NCI-H2227 (cell line): ENCODE measurements at regions not wholly inside any gene's neighbourhood (a gene's known extent, or its start where the extent isn't known, plus 50 kb on each side); places are given as distances from the start of the nearest gene placed in this dataset.

Source experiments
- DNase-seq: peaks from one replicate; lab custom pipeline; 2025; ENCODE audit not compliant: unreplicated experiment; lab: John Stamatoyannopoulos, UW

DNA sequence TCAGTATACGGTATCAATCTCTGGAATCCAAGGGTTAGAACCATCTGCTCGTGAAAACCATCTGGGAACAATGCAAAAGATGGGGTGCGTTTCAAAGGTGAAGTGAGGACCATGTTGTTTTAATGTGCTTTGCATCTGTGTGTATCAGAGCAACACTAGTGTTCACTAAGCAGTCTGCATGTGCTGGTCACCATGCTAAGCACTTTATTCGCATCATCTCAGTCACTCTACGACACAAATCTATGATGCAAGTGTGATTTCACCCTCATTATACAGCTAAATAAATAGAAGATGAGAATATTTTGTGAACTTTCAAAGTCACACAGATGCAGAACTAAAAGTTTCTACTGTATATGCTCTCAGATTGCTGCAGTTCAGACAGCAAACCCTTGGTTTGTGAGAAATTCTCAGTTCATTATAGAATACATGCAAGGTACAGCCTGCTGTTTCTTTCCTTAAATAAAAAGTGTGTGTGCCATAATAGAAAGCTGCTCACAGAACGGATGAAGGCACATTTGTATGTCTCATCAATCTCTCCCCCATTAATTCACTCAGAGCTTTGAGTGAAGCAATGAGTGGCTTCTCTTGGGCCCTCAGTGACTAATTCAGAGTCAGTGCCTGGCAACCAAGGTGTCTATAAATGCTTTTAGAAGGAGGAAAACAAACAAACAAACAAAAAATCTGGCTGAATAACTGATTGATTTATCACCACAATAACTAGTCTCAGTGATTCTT is 652.8 kb upstream of the SOX11 start:
- no peak for DNase-seq

DNA sequence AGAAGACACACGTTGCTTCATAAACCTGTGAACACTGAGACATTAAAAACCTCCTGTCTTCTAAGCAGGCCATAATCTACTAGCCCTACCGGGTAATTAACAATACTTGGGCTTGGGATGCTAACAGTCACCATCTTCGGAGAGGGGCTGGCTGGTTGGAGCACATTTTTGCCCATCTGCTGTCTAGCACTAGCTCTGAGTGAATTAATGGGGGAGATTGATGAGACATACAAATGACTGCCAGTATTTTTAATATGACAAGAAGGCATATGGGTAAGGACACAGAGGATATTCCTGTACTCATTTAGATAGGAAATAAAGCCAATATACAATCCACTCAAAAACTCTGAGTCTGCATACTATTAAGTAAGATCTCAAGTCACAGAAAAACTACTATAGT is 651.6 kb upstream of the SOX11 start:
- DNase-seq, result no peak

DNA sequence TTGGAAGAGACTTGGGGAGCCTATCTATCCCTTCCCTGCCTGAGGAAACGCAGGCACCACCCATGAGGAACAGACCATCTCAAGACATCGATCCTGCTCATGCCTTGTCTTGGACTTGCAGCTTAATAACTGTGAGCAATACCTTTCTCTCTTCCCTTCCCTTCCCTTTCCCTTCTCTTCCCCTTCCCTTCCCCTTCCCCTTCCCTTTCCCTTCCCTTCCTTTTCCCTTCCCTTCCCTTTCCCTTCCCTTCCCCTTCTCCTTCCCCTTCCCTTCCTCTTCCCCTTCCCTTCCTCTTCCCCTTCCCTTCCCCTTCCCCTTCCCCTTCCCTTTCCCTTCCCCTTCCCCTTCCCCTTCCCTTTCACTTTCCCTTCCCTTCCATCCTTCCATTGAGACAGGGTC is 650.7 kb upstream of the SOX11 start:
- DNase-seq, result no peak

DNA sequence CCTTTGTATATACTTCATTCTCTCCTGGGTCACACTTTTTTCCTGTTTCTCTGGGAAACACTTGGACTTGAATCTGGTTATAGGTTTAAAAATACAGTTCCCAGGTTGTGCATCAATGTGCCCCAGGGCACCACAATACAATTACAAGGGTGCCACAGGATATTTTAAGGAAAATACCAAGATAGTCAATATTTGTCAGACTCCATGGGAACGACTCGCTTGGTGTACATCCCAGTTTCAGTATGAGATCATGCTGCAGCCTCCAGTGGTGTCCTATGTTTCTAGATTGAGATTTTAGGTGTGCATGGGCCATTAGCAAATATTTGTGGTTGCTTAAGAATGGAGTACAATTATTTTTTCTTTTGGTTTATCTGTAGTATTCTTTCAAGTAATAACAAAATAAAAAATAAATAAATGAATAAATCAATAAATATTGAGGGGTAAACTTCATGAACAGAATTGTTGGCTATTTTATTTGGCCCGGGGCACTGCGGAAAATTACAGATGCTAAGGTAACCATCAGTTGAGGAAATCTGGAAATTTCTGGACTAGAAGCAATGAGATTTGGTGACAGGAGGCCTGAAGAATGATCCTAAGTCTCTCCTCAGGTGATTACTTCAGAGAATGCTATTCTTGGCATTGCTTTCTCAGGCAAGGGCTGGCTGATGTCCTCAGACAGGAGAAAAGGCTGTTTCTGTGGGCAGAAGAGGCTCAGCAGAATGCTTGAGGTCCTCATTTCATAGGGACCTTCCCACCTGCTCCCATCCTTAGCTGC is 649.3 kb upstream of the SOX11 start:
- DNase-seq, result no peak

DNA sequence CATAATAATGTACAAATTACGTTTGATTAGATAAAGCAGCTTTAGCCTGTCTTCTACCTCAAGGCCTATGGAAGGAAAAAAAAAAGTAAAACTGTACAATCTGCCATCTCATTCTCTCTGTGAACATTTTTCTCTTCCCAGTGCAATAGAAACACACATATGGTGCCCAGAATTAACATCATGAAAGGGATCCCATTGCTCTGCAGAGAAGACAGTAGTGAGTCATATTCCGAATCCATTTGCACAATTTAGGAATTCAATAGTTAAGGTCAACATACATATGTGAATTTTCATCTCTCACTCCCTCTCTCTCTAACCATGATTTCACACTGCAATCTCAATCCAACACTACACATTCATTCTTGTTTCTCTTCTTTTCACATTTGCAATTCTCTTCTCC is 640.9 kb upstream of the SOX11 start:
- no peak for DNase-seq

DNA sequence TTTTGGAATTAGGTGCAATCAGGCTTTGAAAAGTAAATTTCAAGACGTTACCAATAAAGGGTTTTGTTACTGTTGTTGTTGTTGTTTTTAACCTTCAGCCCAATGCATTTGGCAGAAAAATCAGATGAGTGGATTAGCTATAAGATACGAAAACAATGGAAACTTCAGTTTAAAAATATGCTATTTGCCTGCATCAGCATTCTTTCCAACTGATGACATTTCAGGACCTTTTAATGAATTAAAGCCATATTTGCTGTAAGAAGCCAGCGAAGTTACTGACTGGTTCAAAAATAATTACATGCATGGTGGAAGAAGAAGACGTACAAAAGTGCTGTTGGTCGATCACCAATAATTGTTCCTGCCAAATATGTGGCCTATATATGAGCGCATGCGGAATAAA is 639.3 kb upstream of the SOX11 start:
- no peak for DNase-seq

DNA sequence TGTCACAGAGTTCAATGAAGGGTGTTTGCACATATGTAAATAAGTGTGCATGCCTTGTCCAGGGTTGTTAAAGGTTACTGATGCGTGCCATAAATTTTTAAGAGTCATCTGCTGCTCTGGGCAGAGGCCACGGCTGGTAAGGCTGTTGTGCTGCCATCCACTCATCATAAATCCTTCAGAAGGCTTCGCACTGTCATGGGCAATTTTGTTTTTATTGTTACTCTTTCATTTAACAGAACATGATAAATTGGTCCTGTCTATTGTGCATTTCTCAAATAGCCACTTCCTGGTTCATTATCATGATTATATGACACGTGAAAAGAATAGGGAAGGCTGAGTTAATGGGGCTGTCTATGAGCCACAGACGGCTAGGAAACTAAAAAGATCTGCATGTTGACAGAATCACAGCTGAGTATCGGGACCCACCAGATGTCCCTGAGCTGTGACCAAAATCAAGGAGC is 634.3 kb upstream of the SOX11 start:
- DNase-seq, result peak; percentile 88

DNA sequence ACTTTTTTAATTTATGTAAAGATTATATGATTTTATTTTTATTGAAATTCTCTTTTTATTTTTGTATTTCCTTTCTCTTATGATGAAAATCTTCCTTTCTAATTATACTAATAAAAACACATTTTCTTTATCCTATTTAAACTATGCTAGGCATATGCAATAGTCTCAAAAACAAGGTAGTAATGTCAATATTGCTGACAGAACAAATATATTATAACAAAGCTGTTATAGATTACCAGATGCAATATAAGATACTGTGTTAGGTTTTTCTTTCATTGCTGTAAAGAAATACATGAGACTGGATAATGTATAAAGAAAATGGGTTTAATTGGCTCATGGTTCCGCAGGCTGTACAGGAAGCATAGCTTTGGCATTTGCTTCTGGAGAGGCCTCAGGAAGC is 631.2 kb upstream of the SOX11 start:
- no peak for DNase-seq

DNA sequence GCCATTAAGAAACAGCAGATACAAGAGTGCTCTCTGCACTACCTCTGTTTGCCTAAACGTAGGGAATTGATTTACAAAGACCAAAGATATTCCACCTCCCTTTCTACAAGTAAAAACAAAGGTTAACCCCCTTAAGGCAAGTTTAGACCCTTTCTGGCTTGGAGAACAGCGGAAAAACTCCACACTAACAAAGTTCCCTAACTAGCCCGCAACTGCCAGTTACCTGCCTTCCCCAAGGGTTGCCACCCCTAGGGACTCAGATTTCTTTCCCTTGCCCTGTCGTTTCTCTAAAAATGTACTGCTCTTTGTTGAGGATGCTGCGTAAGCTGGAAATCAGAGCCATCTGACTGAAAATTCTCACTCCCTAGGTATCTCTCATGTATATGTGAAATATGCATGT is 627.5 kb upstream of the SOX11 start:
- DNase-seq, result no peak

DNA sequence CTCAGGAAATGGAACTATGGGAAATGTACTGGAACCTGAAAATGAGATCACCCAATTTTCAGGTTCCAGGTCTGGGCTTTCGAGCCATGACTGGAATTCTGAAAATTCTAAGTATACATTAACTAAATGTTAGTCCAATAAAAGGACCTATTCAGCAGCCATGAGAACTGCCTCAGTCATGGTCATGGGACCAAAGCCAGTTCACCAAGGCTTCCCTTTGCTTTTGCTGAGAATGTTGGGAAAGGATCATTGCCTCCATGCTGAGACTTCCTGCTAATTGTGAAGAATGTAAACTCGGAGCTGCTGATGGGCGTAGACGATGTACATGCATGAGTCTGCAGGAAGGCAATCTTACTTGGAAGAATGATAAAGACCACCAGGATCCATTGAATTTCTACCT is 624.4 kb upstream of the SOX11 start:
- no peak for DNase-seq

DNA sequence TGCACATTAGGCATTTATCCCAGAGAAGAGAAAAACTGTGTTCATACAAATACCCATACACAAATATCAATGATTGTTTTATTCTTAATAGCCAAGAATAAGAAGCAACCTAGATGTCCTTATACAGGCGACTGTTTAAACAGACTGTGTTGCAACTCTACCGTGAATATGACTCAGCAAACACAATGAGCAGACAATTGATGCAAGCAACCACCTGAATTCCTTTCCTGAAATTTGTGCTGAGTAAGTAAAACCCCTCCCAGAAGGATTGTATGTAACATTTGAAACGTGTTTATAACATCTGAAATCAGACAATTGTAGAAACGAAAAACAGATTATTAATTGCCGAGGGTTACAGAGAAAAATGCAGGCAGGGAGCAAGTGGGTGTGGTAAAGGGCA is 621.9 kb upstream of the SOX11 start:
- no peak for DNase-seq

DNA sequence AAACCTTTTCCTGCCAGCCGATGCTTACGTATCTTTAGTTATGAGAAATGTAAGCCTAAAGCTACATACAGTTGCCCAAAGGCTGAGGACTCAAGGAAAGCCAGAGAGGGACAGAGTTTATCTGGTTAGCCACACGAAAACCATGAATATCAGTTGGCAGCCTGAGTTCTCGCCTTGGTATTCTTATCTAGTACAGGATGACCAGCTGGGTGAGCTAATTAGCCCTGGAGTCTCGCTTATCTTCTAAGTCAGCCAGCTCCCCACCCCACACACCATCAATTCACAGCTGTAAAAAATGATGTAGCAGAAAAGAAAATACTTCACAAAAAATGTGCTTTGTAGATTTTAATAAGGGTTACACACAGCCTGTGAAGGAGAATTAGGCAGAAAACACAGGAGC is 617.5 kb upstream of the SOX11 start:
- no peak for DNase-seq

DNA sequence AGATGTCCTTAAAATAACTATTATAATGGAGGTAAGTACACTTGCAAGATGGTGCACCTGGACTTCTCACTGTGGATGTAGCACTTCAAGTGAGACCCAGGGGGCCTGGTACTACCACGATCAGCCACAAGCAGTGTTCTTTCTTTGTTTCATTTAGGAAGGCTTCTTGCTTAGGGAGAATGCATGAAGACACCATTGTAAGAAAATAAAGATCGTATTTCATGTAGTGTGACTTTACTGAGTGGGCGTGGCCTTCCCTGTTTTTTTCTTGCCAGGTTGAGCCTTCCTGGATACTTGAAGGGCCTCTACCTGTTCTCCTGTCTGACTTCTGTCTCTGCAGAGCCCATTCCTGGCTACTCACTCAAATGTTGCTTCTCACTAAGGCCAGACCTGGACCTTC is 615.6 kb upstream of the SOX11 start:
- DNase-seq, result no peak

DNA sequence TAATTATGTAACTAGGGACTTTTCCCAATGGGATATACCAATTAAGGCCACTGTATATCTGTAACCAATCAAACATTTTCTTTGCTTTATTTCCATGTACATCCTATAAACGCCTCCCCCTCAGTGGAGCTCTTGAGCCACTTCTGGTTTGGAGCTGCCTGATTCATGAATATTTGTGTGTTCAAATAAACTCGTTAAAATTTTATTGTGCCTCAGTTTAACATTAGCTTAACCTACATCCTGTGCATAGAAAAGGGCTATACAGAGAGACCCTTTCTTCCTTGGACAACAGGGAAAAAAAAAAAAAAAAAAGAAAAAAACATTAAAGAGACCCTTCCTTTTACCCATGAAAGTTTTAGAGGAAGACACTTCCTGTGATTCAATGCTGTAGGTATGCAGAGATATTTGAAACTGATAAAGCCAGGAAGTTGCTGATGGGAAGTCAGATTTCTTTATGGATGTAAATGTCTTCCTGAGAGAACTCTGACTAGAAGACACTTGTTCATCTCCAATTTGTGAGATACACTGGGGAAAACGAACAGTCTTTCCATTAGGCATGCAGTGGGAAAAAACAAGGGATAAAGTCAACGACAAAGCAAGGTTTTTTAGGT is 614.6 kb upstream of the SOX11 start:
- DNase-seq, result no peak

DNA sequence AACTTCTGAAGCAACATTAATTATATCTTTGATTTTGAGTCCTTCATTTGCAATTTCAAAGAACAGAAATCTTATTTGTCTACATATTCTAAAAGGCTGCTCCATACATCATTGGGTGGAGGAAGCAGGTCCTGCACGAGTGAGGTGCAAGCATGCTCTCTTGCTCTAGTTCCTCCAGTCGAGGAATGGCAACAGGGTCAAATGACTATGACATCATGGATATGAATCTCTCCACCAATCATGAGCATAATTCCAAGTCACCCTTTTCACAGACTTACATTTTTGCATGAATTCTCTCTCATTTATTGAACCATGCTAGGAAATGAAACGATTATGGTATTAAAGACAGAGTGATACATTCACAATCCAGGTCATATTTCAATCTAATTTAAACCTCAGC is 608.8 kb upstream of the SOX11 start:
- DNase-seq, result no peak

DNA sequence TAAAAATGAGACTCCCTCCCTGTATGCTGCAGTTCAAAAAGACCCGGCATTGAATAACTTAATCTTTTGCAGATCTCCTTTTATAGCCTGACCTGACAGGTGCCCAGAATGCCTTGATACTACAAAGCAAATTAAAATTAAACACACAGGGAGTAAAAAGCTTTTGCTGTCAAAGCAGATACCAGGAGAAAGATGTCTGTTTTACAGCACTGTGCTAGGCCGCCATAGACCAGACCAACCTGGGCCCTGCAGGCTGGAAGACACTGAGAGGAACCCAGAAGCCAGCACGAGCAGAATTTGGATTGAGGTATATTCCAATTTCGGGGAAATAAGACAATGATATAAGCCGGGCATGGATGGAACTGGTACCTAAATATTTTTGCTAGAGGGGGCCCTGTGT is 602.8 kb upstream of the SOX11 start:
- DNase-seq, result no peak

DNA sequence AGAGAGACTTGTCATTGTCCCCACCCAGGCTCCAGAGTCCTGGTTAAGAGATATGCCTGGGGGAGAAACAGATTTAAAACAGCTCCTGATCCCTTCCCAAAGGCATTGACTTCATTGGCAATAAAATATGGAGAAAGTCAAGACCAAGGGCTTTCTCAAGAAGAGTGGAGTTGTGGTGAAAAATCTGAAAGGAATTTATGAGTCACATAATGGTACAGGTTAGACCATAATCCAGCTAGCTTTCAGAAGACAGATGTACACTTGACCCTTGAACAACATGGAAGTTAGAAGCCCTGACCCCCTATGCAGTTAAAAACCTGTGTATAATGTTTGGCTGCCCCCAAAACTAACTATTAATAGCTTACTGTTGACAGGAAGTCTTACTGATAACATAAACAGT is 599.1 kb upstream of the SOX11 start:
- DNase-seq, result no peak

DNA sequence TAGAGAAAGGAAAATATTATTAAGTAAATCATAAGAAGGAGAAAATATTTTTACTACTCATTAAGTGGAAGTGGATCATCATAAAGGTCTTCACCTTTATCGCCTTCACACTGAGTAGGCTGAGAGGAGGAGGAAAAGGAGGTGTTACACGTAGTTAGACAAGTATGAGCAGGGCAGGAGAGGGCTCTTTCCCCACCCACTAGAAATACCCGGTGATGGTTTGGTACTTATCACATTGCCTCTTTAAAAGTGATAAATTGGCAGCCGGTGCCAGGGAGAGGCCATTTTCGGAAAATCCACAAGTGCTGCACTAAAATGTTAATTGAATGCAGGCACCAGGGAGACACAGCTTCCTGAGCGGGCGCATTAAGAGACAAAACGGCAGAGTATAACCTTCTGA is 598.7 kb upstream of the SOX11 start:
- no peak for DNase-seq

DNA sequence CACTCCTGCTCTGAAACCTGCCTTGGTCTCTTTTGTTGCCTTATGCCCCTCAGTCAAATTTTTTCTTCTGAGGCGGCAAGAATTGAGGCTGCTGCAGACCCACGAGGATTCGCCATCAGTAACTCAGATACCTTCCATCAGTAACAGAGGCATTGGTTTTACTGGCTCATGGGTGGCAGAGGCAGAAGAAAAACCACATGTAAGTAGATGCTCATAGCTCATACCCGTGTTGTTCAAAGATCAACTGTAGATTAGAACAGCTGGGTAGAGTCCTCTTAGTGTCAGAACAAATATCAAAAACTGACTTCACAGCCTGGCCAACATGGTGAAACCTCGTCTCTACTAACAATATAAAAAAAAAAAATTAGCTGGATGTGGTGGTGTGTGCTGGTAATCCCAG is 598.0 kb upstream of the SOX11 start:
- DNase-seq, result no peak

DNA sequence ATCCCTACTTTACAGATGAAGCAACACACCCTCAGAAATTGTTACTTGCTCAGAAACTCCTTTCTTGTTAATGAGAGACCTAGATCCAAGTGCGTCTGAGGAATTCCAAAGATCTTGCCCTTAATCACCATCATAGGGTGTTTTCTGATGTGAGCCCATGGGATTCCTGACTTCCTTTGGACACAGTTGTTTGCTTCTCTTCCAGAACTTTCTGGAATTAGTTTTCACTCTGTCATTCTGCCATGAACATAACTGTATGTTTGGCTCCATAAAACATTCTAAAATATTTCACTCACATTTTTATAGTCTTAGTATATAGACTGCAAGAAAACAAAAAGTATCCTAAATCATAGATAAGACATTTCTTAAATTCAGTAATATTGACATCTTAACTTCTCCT is 593.9 kb upstream of the SOX11 start:
- no peak for DNase-seq

DNA sequence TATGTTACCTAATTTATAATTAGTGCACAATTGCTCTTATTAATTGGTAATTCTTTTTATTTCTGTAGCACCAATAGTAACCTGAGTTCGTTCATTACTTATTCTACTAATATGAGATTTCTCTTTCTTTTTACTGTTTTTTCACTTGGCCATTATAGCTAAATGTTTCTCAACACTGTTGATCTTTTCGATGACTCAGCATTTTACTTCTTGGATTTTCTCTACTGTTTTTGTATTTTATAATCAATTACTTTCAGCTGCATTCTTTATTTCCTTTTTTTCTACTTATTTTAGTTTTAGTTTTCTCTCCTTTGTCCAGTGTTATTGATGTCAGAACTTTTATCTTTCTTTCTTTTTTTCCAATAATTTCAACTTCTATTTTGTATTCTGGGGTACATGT is 589.4 kb upstream of the SOX11 start:
- no peak for DNase-seq

DNA sequence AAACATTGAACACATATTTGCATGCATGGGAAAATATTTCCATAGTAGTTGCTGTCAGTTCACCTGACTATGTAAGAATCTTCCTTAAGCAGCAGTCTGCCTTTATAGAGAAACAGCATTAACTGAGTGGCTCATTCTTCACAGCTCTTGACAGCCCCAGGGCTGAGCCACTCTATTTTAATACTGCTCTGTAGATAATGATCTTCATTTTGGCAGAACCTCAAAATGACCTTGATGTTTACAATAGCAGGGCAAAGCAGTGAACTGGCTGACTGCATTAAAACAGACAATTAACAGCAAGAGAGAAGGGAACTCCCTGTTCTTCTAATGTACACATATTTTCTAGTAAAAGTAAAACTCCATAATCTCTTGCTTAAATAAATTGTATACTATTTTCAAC is 580.6 kb upstream of the SOX11 start:
- DNase-seq, result peak; percentile 83
